ENCODE measurements at regions not wholly inside any gene's neighbourhood (a gene's known extent, or its start where the extent isn't known, plus 50 kb on each side); places are given as distances from the start of the nearest gene placed in this dataset.

DNA sequence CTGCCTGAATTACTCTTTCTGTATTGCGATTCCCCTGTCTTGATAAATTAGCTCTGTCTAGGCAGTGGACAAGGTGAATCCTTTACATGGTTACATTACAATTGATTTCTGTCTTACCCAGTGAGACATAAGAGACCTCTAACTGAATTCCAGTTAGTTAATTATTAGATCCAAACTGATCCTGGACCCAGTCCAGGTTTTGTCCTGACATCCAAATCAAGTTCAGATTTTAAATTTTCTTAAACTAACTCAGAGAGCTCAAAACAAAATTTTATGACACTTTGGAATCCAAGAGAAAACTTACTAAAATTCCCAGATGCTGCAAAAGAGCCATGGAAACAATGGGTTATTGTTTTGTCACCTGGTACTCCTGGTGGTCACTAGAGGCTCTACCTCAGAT lies 2166.6 kb downstream of the TP53TG3F start:
- H3K27me3 ChIP-seq (ENCODE audit: control insufficient read depth in 1 of 2, insufficient read depth in 2 of 2, low read length in 2 of 2), result no peaks in the 10 kb centered on the region

DNA sequence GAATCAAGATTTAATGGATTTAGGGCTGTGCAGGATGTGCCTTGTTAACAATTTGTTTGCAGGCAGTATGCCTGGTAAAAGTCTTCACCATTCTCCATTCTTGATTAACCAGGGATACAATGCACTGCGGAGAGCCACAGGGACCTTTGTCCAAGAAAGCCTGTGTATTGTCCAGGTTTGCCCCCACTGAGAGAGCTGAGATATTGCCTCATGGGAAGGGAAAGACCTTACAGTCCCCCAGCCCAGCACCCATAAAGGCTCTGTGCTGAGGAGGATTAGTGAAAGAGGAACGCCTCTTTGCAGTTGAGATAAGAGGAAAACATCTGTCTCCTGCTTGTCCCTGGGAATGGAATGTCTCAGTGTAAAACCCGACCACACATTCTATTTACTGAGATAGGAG lies 2169.6 kb downstream of the TP53TG3F start:
- 64 to 67% methylated on average over 3 of the region's 3 CpGs for WGBS, 2 donors
- Histone ChIP-seq H3K9me3 (ENCODE audit: control insufficient read depth in 2 of 2, insufficient read depth in 1 of 2, low read depth in 1 of 2, low read length in 1 of 2) (peaks cover 0 to 4% of the 10 kb centered on the region in 2 donors), H3K4me1 (ENCODE audit: control insufficient read depth in 2 of 2, insufficient read depth in 2 of 2, low read length in 1 of 2) (no peaks in the 10 kb centered on the region)

More for the DNA sequence above, 2166.6 kb downstream of the TP53TG3F start:
- Histone ChIP-seq H3K9me3 (ENCODE audit: control insufficient read depth in 2 of 2, insufficient read depth in 1 of 2, low read depth in 1 of 2, low read length in 1 of 2) (peaks cover 0 to 4% of the 10 kb centered on the region in 2 donors), H3K27ac (ENCODE audit: low read depth in 2 of 2, low read length in 1 of 2) (no peak overlapping the region), H3K4me3 (ENCODE audit: low read depth in 1 of 2, low read length in 2 of 2) (no peak overlapping the region), H3K4me1 (ENCODE audit: control insufficient read depth in 2 of 2, insufficient read depth in 2 of 2, low read length in 1 of 2) (no peaks in the 10 kb centered on the region), H3K36me3 (ENCODE audit: control insufficient read depth in 2 of 2, insufficient read depth in 2 of 2, low read length in 1 of 2) (no peaks in the 10 kb centered on the region)
- WGBS, 2 donors, result 65 to 76% methylated on average over 1 of the region's 1 CpG

DNA sequence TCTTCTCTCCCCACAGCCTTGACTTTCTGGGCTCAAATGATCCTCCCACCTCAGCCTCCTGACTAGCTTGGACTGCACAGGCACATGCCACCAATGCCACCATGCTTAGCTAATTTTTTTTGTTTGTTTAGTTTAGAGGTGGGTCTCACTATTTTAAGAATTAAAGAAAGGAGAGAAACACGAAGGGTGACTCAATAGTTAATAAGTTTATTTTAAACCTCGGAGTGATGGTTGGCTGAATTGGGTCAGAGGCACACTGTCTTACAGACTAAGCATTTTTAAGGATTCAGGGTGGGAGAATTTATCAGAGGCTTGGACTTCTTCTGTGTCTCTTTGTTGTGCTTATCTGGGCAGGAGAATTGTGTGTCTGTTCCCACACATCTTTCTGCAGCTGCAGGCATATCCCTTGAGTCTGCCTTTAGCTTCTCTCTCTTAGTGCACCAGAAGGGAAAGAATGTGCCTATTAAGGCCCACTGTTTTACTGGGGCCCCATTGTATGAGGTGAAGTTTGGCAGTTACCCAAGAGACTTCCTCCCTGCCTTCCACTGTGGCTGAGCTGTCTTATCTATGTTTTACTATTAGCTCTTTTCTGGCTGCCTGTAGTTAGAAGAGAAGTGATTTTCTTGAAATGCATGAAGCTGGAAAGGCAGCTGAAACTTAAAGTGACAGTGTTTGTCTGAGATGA lies 2172.0 kb downstream of the TP53TG3F start:
- H3K36me3 ChIP-seq (ENCODE audit: control insufficient read depth in 2 of 2, insufficient read depth in 2 of 2, low read length in 1 of 2), result no peaks in the 10 kb centered on the region
- no peak overlapping the region for H3K4me3 ChIP-seq (ENCODE audit: low read depth in 1 of 2, low read length in 2 of 2)
- H3K27me3 ChIP-seq (ENCODE audit: control insufficient read depth in 1 of 2, insufficient read depth in 2 of 2, low read length in 2 of 2), result no peaks in the 10 kb centered on the region
- no peaks in the 10 kb centered on the region for H3K4me1 ChIP-seq (ENCODE audit: control insufficient read depth in 2 of 2, insufficient read depth in 2 of 2, low read length in 1 of 2)
- 26 to 28% methylated on average over 2 of the region's 2 CpGs for WGBS, 2 donors
- no peak overlapping the region for H3K27ac ChIP-seq (ENCODE audit: low read depth in 2 of 2, low read length in 1 of 2)
- peaks cover 0 to 2% of the 10 kb centered on the region in 2 donors for H3K9me3 ChIP-seq (ENCODE audit: control insufficient read depth in 2 of 2, insufficient read depth in 1 of 2, low read depth in 1 of 2, low read length in 1 of 2)

More for the DNA sequence above, 2169.6 kb downstream of the TP53TG3F start:
- H3K27ac ChIP-seq (ENCODE audit: low read depth in 2 of 2, low read length in 1 of 2), result no peak overlapping the region
- H3K27me3 ChIP-seq (ENCODE audit: control insufficient read depth in 1 of 2, insufficient read depth in 2 of 2, low read length in 2 of 2), result no peaks in the 10 kb centered on the region
- H3K4me3 ChIP-seq (ENCODE audit: low read depth in 1 of 2, low read length in 2 of 2), result no peak overlapping the region
- no peaks in the 10 kb centered on the region for H3K36me3 ChIP-seq (ENCODE audit: control insufficient read depth in 2 of 2, insufficient read depth in 2 of 2, low read length in 1 of 2)

DNA sequence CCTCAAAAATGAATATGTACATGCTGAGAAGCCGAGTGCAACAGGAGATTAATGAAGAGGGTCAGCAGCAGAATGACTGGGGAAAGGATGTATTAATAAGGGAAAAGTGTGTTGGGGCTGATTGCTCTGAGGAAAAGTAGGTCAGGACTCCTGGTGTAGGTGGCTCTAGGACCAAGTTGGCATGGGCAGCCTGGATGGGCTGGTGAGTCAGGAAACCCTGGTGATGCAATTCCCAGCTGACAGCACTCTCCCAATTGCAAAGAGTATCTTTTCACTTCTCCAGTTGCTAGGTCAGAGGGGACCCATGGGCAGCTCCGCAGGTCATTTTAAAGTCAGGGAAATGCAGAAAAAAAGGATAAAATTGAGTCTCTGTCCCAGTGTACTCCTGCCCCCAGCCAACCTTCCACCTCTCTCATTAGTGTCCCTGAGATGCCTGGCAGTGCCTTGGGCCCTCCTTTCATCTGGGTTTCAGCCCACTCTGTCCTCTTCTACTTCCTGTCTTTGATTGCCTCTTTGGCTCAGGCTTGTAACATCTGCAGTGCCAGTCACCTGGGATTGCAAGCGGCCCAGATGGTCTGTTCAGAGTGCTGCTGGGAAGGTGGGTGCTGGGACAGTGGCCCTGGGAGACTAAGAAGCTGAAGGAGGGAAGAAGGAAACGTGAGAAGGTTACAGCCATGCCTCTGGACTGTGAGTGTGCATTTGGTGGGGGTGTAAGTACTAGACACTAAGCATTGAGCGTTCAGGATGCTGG lies 2177.2 kb downstream of the TP53TG3F start:
- no peaks in the 10 kb centered on the region for H3K4me1 ChIP-seq (ENCODE audit: control insufficient read depth in 2 of 2, insufficient read depth in 2 of 2, low read length in 1 of 2)
- H3K27me3 ChIP-seq (ENCODE audit: control insufficient read depth in 1 of 2, insufficient read depth in 2 of 2, low read length in 2 of 2), result no peaks in the 10 kb centered on the region
- no peak overlapping the region for H3K4me3 ChIP-seq (ENCODE audit: low read depth in 1 of 2, low read length in 2 of 2)
- no peak overlapping the region for H3K27ac ChIP-seq (ENCODE audit: low read depth in 2 of 2, low read length in 1 of 2)
- 46 to 48% methylated on average over 5 of the region's 5 CpGs for WGBS, 2 donors
- H3K9me3 ChIP-seq (ENCODE audit: control insufficient read depth in 2 of 2, insufficient read depth in 1 of 2, low read depth in 1 of 2, low read length in 1 of 2), result peaks cover 3 to 11% of the 10 kb centered on the region in 2 donors
- no peaks in the 10 kb centered on the region for H3K36me3 ChIP-seq (ENCODE audit: control insufficient read depth in 2 of 2, insufficient read depth in 2 of 2, low read length in 1 of 2)

DNA sequence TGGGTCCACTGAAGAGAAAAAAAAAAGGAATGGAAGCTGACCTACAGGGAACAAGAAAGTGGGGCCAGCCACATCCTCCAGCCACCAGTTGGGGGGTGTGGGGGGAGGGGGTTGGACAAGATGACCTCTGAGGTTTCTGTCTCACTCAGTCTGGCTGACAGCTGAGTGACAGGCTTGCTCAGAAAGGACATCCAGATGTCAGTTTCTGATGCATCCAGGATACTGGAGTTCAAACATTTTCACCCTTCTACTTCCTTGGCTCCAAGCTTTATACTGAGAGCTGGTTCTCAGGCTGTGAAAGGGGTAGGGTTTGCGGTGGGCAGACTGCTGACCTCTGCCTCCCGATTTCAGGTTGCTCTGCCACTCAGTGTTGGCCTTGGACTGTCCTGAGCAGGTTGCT lies 2178.3 kb downstream of the TP53TG3F start:
- Histone ChIP-seq H3K9me3 (ENCODE audit: control insufficient read depth in 2 of 2, insufficient read depth in 1 of 2, low read depth in 1 of 2, low read length in 1 of 2) (peaks cover 3 to 15% of the 10 kb centered on the region in 2 donors), H3K4me1 (ENCODE audit: control insufficient read depth in 2 of 2, insufficient read depth in 2 of 2, low read length in 1 of 2) (no peaks in the 10 kb centered on the region), H3K27ac (ENCODE audit: low read depth in 2 of 2, low read length in 1 of 2) (no peak overlapping the region), H3K27me3 (ENCODE audit: control insufficient read depth in 1 of 2, insufficient read depth in 2 of 2, low read length in 2 of 2) (no peaks in the 10 kb centered on the region), H3K4me3 (ENCODE audit: low read depth in 1 of 2, low read length in 2 of 2) (no peak overlapping the region), H3K36me3 (ENCODE audit: control insufficient read depth in 2 of 2, insufficient read depth in 2 of 2, low read length in 1 of 2) (no peaks in the 10 kb centered on the region)
- WGBS, 2 donors, result 48 to 51% methylated on average over 2 of the region's 2 CpGs

DNA sequence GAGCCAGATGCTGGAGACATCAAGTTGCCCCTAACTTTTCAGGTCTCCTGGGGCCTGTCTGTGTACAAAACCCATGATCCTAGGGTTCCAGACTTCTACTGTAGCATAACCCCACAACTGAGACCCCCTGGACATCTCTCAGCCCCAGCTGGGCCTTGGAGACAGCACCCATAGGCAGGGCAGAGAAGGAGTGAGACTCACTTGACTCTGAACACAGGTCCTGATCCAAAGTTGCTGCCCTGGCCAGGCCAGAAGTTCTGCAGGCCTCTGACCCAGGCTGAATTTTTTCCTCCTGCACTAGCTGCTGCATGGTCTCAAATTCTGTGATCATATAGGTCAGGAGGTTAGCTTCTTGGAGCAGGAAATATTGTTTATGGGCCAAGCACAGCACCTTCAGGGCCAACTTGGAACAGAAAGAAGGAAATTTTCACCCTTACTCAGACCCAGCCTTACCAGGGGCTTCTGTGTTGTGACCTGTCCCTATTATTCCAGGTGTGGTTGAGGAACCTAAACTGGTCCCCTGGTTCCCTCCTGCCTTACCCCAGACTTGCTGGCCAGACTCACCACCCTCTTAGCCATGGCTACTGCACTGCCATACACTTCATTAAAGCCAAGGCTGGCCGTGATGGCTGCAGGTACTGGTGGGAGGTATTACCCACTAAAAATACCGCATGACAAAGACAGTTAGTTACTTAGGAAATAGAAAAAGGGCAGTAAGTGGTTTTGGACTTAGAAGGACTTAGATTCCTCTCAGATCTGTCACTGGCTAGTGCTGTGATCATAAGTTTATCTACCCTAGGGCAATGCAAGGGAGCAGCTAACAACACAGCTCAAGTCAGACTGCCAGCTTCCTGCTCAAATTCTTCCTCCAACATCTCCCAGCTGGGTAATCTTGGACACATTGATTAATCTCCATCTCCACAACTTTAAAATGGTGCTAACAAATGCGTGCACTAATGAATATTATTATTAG lies 2180.1 kb downstream of the TP53TG3F start:
- Histone ChIP-seq H3K27me3 (ENCODE audit: control insufficient read depth in 1 of 2, insufficient read depth in 2 of 2, low read length in 2 of 2) (no peaks in the 10 kb centered on the region), H3K4me3 (ENCODE audit: low read depth in 1 of 2, low read length in 2 of 2) (no peak overlapping the region), H3K27ac (ENCODE audit: low read depth in 2 of 2, low read length in 1 of 2) (no peak overlapping the region), H3K9me3 (ENCODE audit: control insufficient read depth in 2 of 2, insufficient read depth in 1 of 2, low read depth in 1 of 2, low read length in 1 of 2) (peaks cover 11 to 15% of the 10 kb centered on the region in 2 donors), H3K4me1 (ENCODE audit: control insufficient read depth in 2 of 2, insufficient read depth in 2 of 2, low read length in 1 of 2) (no peaks in the 10 kb centered on the region), H3K36me3 (ENCODE audit: control insufficient read depth in 2 of 2, insufficient read depth in 2 of 2, low read length in 1 of 2) (no peaks in the 10 kb centered on the region)
- 35 to 38% methylated on average over 3 of the region's 3 CpGs for WGBS, 2 donors

DNA sequence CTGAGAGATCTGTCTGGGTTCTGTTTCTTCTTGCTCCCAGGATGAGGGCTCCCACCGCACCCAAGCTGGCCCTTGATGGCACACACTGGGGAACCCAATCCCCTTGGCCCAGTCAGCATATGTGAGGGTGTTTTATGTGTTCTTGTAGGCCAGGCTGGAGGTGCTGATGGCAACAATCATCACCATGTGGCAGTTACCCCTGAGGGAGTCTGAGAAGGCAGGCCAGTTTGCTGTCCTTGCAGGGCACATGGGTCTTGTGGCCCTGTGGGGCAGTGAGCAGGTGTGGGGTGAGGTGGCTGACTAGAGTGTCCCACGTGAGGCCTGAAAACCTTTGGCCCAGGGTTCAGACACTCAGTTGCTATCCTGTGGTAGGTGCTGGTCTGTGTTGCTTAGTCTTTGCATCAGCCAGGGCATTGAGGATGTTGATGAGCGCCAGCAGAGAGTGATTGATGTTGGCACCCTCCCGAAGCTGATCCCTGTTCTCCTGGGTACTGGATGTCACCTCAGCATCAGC lies 2183.0 kb downstream of the TP53TG3F start:
- Histone ChIP-seq H3K4me3 (ENCODE audit: low read depth in 1 of 2, low read length in 2 of 2) (no peak overlapping the region), H3K36me3 (ENCODE audit: control insufficient read depth in 2 of 2, insufficient read depth in 2 of 2, low read length in 1 of 2) (no peaks in the 10 kb centered on the region), H3K4me1 (ENCODE audit: control insufficient read depth in 2 of 2, insufficient read depth in 2 of 2, low read length in 1 of 2) (no peaks in the 10 kb centered on the region), H3K27ac (ENCODE audit: low read depth in 2 of 2, low read length in 1 of 2) (no peak overlapping the region), H3K9me3 (ENCODE audit: control insufficient read depth in 2 of 2, insufficient read depth in 1 of 2, low read depth in 1 of 2, low read length in 1 of 2) (peaks cover 8 to 11% of the 10 kb centered on the region in 2 donors), H3K27me3 (ENCODE audit: control insufficient read depth in 1 of 2, insufficient read depth in 2 of 2, low read length in 2 of 2) (no peaks in the 10 kb centered on the region)
- 51 to 59% methylated on average over 4 of the region's 4 CpGs for WGBS, 2 donors

DNA sequence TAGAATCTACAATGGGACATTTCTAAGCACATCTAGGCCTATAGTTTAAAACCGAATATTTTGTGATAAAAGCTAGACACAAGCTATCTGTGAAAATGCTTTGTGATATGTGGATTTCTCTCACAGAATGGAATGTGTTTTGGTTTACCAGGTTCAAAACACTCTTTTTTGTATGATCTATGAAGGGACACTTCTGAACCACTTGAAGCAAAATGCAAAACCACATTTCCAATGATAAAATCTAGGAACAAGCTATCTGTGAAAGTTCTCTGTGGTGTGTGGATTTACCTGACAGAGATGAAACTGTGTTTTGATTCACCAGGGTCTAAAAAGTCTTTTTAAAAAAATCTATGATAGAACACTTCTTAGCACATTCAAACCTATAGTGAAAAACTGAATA lies 2192.4 kb downstream of the TP53TG3F start:
- Histone ChIP-seq H3K36me3 (ENCODE audit: control insufficient read depth in 2 of 2, insufficient read depth in 2 of 2, low read length in 1 of 2) (no peaks in the 10 kb centered on the region), H3K9me3 (ENCODE audit: control insufficient read depth in 2 of 2, insufficient read depth in 1 of 2, low read depth in 1 of 2, low read length in 1 of 2) (no peaks in the 10 kb centered on the region), H3K27ac (ENCODE audit: low read depth in 2 of 2, low read length in 1 of 2) (no peak overlapping the region), H3K4me3 (ENCODE audit: low read depth in 1 of 2, low read length in 2 of 2) (no peak overlapping the region), H3K4me1 (ENCODE audit: control insufficient read depth in 2 of 2, insufficient read depth in 2 of 2, low read length in 1 of 2) (no peaks in the 10 kb centered on the region), H3K27me3 (ENCODE audit: control insufficient read depth in 1 of 2, insufficient read depth in 2 of 2, low read length in 2 of 2) (no peaks in the 10 kb centered on the region)
- 62 to 82% methylated on average over 1 of the region's 1 CpG for WGBS, 2 donors

DNA sequence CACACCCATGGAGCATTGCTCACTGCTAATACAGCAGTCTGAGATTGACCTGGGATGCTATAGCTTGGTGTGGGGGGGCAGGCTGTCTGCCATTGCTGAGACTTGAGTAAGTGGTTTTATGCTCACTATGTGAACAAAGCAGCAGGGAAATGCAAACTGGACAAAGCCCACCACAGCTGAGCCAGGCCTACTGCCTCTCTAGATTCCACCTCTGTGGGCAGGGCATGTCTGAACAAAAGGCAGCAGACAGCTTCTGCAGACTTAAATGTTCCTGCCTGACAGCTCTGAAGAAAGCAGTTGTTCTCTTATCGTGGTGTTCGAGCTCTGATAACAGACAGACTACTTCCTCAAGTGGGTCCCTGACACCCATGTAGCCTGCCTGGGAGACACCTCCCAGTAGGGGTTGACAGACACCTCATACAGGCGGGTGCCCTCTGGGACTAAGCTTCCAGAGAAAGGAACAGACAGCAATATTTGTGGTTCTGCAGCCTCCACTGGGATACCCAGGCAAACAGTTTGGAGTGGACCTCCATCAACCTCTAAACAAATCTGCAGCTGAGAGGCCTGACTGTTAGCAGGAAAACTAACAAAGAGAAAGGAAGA lies 2204.8 kb downstream of the TP53TG3F start:
- WGBS, 2 donors, result 70 to 80% methylated on average over 3 of the region's 3 CpGs
- Histone ChIP-seq H3K27me3 (ENCODE audit: control insufficient read depth in 1 of 2, insufficient read depth in 2 of 2, low read length in 2 of 2) (no peaks in the 10 kb centered on the region), H3K9me3 (ENCODE audit: control insufficient read depth in 2 of 2, insufficient read depth in 1 of 2, low read depth in 1 of 2, low read length in 1 of 2) (peaks cover 5% of the 10 kb centered on the region in 2 donors), H3K4me3 (ENCODE audit: low read depth in 1 of 2, low read length in 2 of 2) (no peak overlapping the region), H3K27ac (ENCODE audit: low read depth in 2 of 2, low read length in 1 of 2) (no peak overlapping the region), H3K4me1 (ENCODE audit: control insufficient read depth in 2 of 2, insufficient read depth in 2 of 2, low read length in 1 of 2) (no peaks in the 10 kb centered on the region), H3K36me3 (ENCODE audit: control insufficient read depth in 2 of 2, insufficient read depth in 2 of 2, low read length in 1 of 2) (no peaks in the 10 kb centered on the region)
